ENCODE measurements at regions not wholly inside any gene's neighbourhood (a gene's known extent, or its start where the extent isn't known, plus 50 kb on each side); places are given as distances from the start of the nearest gene placed in this dataset.

GRCh38 chr16:82370282-82370681, 200.3 kb upstream of the MPHOSPH6 start:
- TF ChIP-seq CTCF (IDR thresholded peaks at IDR 0.05) (no peak), EP300 (IDR thresholded peaks at IDR 0.05) (no peak), POLR2A (IDR thresholded peaks at IDR 0.05) (no peak)

Measured in suprapubic skin (tissue), 3 donors.